B cell (primary cell): ENCODE measurements at regions not wholly inside any gene's neighbourhood (a gene's known extent, or its start where the extent isn't known, plus 50 kb on each side); places are given as distances from the start of the nearest gene placed in this dataset.

ENCODE experiments used
- ATAC-seq: fragments of 200-7000 bp; cut with Tn5 transposase; one replicate; pipeline ENCODE4 v1.10.0; 2021; ENCODE audit warnings: low read depth, mild to moderate bottlenecking, moderate number of reproducible peaks, moderate library complexity
- CTCF ChIA-PET: fragments of 350-600 bp; sonication (Branson Sonifier 250); formaldehyde crosslinking; loops from one replicate; lab custom pipeline; 2021; ENCODE audit warnings: antibody characterized with exemption, inconsistent platforms; lab: Charles Lee
- POLR2A ChIA-PET: fragments of 350-600 bp; sonication (Branson Sonifier 250); formaldehyde crosslinking; loops from one replicate; lab custom pipeline; 2021; ENCODE audit warnings: antibody characterized with exemption; lab: Charles Lee
- DNase-seq: peaks from one replicate; pipeline ENCODE4 v3.0.0; 2013
- H2AFZ ChIP-seq: 2 replicates; pipeline ENCODE4 v1.6.1; 2012; ENCODE audit warnings: mild to moderate bottlenecking, low read depth, low read length; ENCODE audit not compliant: insufficient read depth, poor library complexity, severe bottlenecking
- H3K27ac ChIP-seq, 2 donors: 1 replicate in 1 of 2; 2 replicates in 1 of 2; pipeline ENCODE4 v1.5.1; 2012 to 2013; ENCODE audit warnings: low read length in 2 of 2, mild to moderate bottlenecking in 2 of 2, moderate library complexity in 1 of 2
- H3K27me3 ChIP-seq, 4 experiments: fragments of 200-600 bp in 1 of 4; sonication (generic) in 1 of 4; replicated peaks in 1 of 4; 1 replicate in 2 of 4; 2 replicates in 2 of 4; pipeline versions ENCODE4 v1.6.1 to v1.7.0; 2013 to 2016; ENCODE audit warnings: low read length in 3 of 4, mild to moderate bottlenecking in 2 of 4, mixed read lengths in 1 of 4, moderate library complexity in 1 of 4; ENCODE audit not compliant: insufficient read depth in 4 of 4, control insufficient read depth in 3 of 4; ENCODE audit errors: control extremely low read depth in 1 of 4
- H3K36me3 ChIP-seq, 2 experiments: replicated peaks in 1 of 2; 1 replicate in 1 of 2; 2 replicates in 1 of 2; pipeline versions ENCODE4 v1.6.1 to v1.7.1; 2013; ENCODE audit warnings: low read length in 1 of 2; ENCODE audit not compliant: insufficient read depth in 2 of 2, control insufficient read depth in 1 of 2; ENCODE audit errors: control extremely low read depth in 1 of 2, extremely low read depth in 1 of 2
- H3K4me1 ChIP-seq, 2 donors: fragments of 200-600 bp in 1 of 2; sonication (generic) in 1 of 2; 1 replicate in 1 of 2; 2 replicates in 1 of 2; pipeline versions ENCODE4 v1.5.1 to v1.6.1; 2013 to 2017; ENCODE audit warnings: low read length in 2 of 2; ENCODE audit not compliant: control insufficient read depth in 2 of 2, insufficient read depth in 2 of 2
- H3K4me2 ChIP-seq: replicated peaks from 2 replicates; pipeline ENCODE3; 2012; ENCODE audit warnings: mild to moderate bottlenecking, low read depth, low read length; ENCODE audit not compliant: poor library complexity, severe bottlenecking
- H3K4me3 ChIP-seq, 5 experiments: fragments of 200-600 bp in 1 of 5; sonication (generic) in 1 of 5; 1 replicate in 3 of 5; 2 replicates in 2 of 5; pipeline versions ENCODE4 v1.5.1 to v1.7.0; 2011 to 2016; ENCODE audit warnings: low read length in 4 of 5, mild to moderate bottlenecking in 4 of 5, low read depth in 2 of 5, control low read depth in 1 of 5, moderate library complexity in 1 of 5; ENCODE audit not compliant: insufficient read depth in 1 of 5; ENCODE audit errors: control extremely low read depth in 1 of 5, extremely low read depth in 1 of 5
- H3K79me2 ChIP-seq: fragments of 200-600 bp; sonication (generic); one replicate; pipeline ENCODE4 v1.6.0; 2016; ENCODE audit warnings: low read length; ENCODE audit not compliant: control insufficient read depth, insufficient read depth
- H3K9ac ChIP-seq: fragments of 200-600 bp; sonication (generic); 2 replicates; pipeline ENCODE4 v1.6.1; 2017; ENCODE audit warnings: mild to moderate bottlenecking, low read length, moderate library complexity
- H3K9me3 ChIP-seq, 3 donors: one replicate each; pipeline versions ENCODE4 v1.6.1 to v1.7.1; 2013; ENCODE audit warnings: low read length in 2 of 3; ENCODE audit not compliant: control insufficient read depth in 2 of 3, insufficient read depth in 1 of 3; ENCODE audit errors: control extremely low read depth in 1 of 3
- H4K20me1 ChIP-seq: 2 replicates; pipeline ENCODE4 v1.6.0; 2012; ENCODE audit warnings: mild to moderate bottlenecking, low read length; ENCODE audit not compliant: insufficient read depth, control insufficient read depth, poor library complexity, severe bottlenecking
- H3K27ac Mint-ChIP-seq: one replicate; pipeline ENCODE4 v1.8.0; 2021; ENCODE audit warnings: mixed read lengths
- H3K27me3 Mint-ChIP-seq: one replicate; pipeline ENCODE4 v1.8.0; 2021; ENCODE audit warnings: mixed read lengths
- H3K4me1 Mint-ChIP-seq: one replicate; pipeline ENCODE4 v1.8.0; 2021; ENCODE audit warnings: mixed read lengths
- H3K4me3 Mint-ChIP-seq: one replicate; pipeline ENCODE4 v1.8.0; 2021; ENCODE audit warnings: mixed read lengths
- H3K9me3 Mint-ChIP-seq: one replicate; pipeline ENCODE4 v1.8.0; 2022; ENCODE audit warnings: mixed read lengths; ENCODE audit not compliant: insufficient read depth
- CTCF ChIP-seq: fragments of 200-600 bp; IDR thresholded peaks from one replicate; pipeline ENCODE4 v1.8.0; 2022; ENCODE audit warnings: antibody characterized with exemption, mild to moderate bottlenecking
- EZH2 ChIP-seq: IDR thresholded peaks from 2 replicates; pipeline ENCODE4 v1.6.1; 2012; ENCODE audit warnings: borderline replicate concordance, low read depth, mild to moderate bottlenecking, moderate library complexity, low read length; ENCODE audit not compliant: insufficient read depth, poor library complexity, severe bottlenecking
- WGBS: methylation state at CpG from one replicate; pipeline ENCODE4 v1.1.5; 2013; ENCODE audit warnings: missing lambda C conversion rate; ENCODE audit not compliant: insufficient coverage; 5-methylcytosine and 5-hydroxymethylcytosine counted together
- intact Hi-C: fragments of 100-400 bp; cut with micrococcal nuclease; formaldehyde crosslinking; loops from one replicate; pipeline ENCODE4 v1.10.0; 2022

- Mint-ChIP-seq H3K9me3 (peaks cover 12% of the 10 kb centered on the region), H3K27me3 (no peaks in the 10 kb centered on the region), H3K4me1 (no peaks in the 10 kb centered on the region), H3K4me3 (no peak overlapping the region), H3K27ac (no peak overlapping the region)
- H3K9me3 ChIP-seq, result no peaks in the 10 kb centered on the region
- H3K4me1 ChIP-seq, result no peaks in the 10 kb centered on the region
- H2AFZ ChIP-seq, result no peak overlapping the region
- H3K4me2 ChIP-seq, result no peak overlapping the region
- DNase-seq, result no peak
- no peaks in the 10 kb centered on the region for H3K36me3 ChIP-seq
- no peak overlapping the region for H3K4me3 ChIP-seq
- no peaks in the 10 kb centered on the region for H3K27me3 ChIP-seq
- ChIA-PET POLR2A (no interaction called here), CTCF (no interaction called here)
- 82% methylated on average over 2 of the region's 3 CpGs for WGBS
- intact Hi-C loops, result no loop called here
- no peak overlapping the region for H3K27ac ChIP-seq
- H4K20me1 ChIP-seq, result no peaks in the 10 kb centered on the region
- TF ChIP-seq EZH2, result no peak
- no peak for TF ChIP-seq CTCF
- H3K79me2 ChIP-seq, result no peaks in the 10 kb centered on the region
- no peak for ATAC-seq
- no peak overlapping the region for H3K9ac ChIP-seq
Observed at GRCh38 chr14:80047761-80048160, 163.5 kb downstream of the DIO2 start.

DNA sequence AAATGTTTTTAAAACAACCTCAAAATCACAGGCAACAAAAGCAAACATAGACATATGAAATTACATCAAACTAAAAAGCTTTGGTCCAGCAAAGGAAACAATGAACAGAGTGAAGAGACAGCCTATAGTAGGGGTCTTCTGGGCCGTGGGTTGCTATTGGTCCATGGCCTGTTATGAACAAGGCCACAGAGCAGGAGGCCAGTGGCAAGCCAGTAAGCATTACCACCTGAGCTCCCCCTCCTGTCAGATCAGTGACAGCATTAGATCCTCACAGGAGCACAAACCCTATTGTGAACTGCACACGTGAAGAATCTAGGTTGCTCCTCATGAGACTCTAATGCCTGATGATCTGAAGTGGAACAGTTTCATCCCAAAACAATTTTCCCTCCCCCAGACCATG is 174.0 kb downstream of the DIO2 start:
- Mint-ChIP-seq H3K9me3 (peaks cover 6% of the 10 kb centered on the region), H3K4me1 (no peaks in the 10 kb centered on the region), H3K27me3 (no peaks in the 10 kb centered on the region), H3K27ac (no peak overlapping the region), H3K4me3 (no peak overlapping the region)
- no peaks in the 10 kb centered on the region for H3K4me1 ChIP-seq
- H3K9me3 ChIP-seq, result peaks cover 0 to 1% (median 0%) of the 10 kb centered on the region in 3 donors
- no peak overlapping the region for H3K4me2 ChIP-seq
- no peaks in the 10 kb centered on the region for H3K36me3 ChIP-seq
- no peak overlapping the region for H3K4me3 ChIP-seq
- H3K27ac ChIP-seq, result no peak overlapping the region
- CTCF ChIA-PET, result no interaction called here
- ATAC-seq (no peak), DNase-seq (no peak)
- intact Hi-C loops, result no loop called here
- WGBS, result 67% methylated on average over 2 of the region's 2 CpGs
- H3K27me3 ChIP-seq, result no peaks in the 10 kb centered on the region
- no peak overlapping the region for H2AFZ ChIP-seq
- H3K9ac ChIP-seq, result no peak overlapping the region
- POLR2A ChIA-PET, result no interaction called here
- no peaks in the 10 kb centered on the region for H3K79me2 ChIP-seq
- H4K20me1 ChIP-seq, result no peaks in the 10 kb centered on the region
- TF ChIP-seq EZH2, result no peak
- no peak for TF ChIP-seq CTCF
